ENCODE measurements at regions not wholly inside any gene's neighbourhood (a gene's known extent, or its start where the extent isn't known, plus 50 kb on each side); places are given as distances from the start of the nearest gene placed in this dataset.

DNA sequence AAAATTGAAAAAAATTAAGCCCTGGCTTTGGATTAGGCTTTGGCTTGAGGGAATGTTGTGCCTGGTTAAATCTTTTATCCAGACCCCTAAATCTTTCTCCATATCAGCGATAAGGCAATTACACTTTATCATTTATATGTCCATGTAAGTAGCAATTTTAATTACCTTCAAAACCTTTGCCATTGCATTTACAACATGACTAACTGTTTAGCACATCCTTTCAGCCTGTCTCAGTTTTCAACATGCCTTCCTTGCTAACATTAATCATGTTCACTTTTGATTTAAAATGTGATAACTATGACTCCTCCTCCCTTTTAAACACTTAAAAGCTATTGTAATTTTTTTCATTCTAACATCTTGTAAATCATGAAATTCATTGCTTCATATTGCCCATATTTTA lies 583.7 kb downstream of the SLITRK1 start:
- POLR2A ChIA-PET: no interaction called here

DNA sequence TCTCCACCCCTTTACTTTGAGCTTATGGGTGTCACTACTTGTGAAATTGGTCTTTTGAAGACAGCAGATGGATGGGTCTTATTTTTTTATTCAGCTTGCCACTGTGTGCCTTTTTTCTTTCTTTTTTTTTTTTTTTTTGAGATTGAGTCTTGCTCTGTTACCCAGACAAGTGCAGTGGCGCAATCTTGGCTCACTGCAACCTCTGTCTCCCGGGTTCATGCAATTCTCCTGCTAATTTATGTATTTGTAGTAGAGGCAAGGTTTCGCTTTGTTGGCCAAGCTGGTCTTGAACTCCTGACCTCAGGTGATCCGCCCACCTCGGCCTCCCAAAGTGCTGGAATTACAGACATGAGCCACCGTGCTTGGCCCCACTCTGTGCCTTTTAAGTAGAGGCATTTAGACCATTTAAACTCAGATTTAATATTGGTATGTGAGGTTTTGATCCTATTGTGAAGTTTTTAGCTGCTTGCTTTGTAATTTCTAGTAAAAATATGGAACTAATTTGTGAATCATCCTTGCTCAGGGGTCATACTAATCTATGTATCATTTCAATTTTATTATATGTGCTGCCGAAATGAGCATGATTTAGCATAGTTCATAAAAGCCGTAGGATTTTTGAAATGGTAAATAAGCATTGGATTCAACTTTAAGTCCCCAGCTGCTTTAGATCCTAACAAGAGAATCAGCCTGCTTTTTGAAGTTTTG lies 584.5 kb downstream of the SLITRK1 start:
- POLR2A ChIA-PET: interaction anchor here (0.5 kb wide), 1 partner anchor 1332 kb away, joined by 3 read pairs; no protein-coding TSS in a partner anchor
- no TSS peak for BruUV-seq (replicated peaks)
- Histone ChIP-seq H3K4me3 (ENCODE audit: low read depth, low read length, poor library complexity, severe bottlenecking) (no peak overlapping the region), H3K36me3 (ENCODE audit: insufficient read depth, low read length) (no peaks in the 10 kb centered on the region), H3K9me3 (ENCODE audit: low read length) (peaks cover 12% of the 10 kb centered on the region), H4K20me1 (ENCODE audit: insufficient read depth, low read length) (no peaks in the 10 kb centered on the region), H3K4me1 (ENCODE audit: insufficient read depth, low read length, poor library complexity, severe bottlenecking) (no peaks in the 10 kb centered on the region), H3K79me2 (ENCODE audit: insufficient read depth, low read depth, low read length) (no peaks in the 10 kb centered on the region), H3K9me2 (ENCODE audit: insufficient read depth, low read length) (no peaks in the 10 kb centered on the region), H3K4me2 (ENCODE audit: low read length) (no peak overlapping the region), H2AFZ (ENCODE audit: low read length) (no peak overlapping the region), H3K27ac (ENCODE audit: low read depth, low read length, poor library complexity, severe bottlenecking) (no peak overlapping the region)
- CTCF ChIA-PET (ENCODE audit: unreplicated experiment): no interaction called here
- TF ChIP-seq EZH2phosphoT487 (IDR thresholded peaks at IDR 0.05; ENCODE audit: borderline replicate concordance, low read depth, low read length): no peak
- TF ChIP-seq, protein P1, sequence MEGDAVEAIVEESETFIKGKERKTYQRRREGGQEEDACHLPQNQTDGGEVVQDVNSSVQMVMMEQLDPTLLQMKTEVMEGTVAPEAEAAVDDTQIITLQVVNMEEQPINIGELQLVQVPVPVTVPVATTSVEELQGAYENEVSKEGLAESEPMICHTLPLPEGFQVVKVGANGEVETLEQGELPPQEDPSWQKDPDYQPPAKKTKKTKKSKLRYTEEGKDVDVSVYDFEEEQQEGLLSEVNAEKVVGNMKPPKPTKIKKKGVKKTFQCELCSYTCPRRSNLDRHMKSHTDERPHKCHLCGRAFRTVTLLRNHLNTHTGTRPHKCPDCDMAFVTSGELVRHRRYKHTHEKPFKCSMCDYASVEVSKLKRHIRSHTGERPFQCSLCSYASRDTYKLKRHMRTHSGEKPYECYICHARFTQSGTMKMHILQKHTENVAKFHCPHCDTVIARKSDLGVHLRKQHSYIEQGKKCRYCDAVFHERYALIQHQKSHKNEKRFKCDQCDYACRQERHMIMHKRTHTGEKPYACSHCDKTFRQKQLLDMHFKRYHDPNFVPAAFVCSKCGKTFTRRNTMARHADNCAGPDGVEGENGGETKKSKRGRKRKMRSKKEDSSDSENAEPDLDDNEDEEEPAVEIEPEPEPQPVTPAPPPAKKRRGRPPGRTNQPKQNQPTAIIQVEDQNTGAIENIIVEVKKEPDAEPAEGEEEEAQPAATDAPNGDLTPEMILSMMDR (conservative IDR thresholded peaks at IDR 0.05; ENCODE audit: low read length): no peak
- intact Hi-C loops (cut with micrococcal nuclease; ENCODE audit: unreplicated experiment): no loop called here
- no peak for DNase-seq (ENCODE audit: low spot score)

More for the DNA sequence above, 583.7 kb downstream of the SLITRK1 start:
- no peak overlapping the region for H3K4me2 ChIP-seq (ENCODE audit: low read length)
- no peaks in the 10 kb centered on the region for H4K20me1 ChIP-seq (ENCODE audit: insufficient read depth, low read length)
- peaks cover 6% of the 10 kb centered on the region; the same call in 1 of the 2 replicates for H3K9me3 ChIP-seq (ENCODE audit: low read length)
- H2AFZ ChIP-seq (ENCODE audit: low read length): no peak overlapping the region
- no peaks in the 10 kb centered on the region for H3K9me2 ChIP-seq (ENCODE audit: insufficient read depth, low read length)
- no peaks in the 10 kb centered on the region for H3K79me2 ChIP-seq (ENCODE audit: insufficient read depth, low read depth, low read length)
- DNase-seq (ENCODE audit: low spot score): no peak
- CTCF ChIA-PET (ENCODE audit: unreplicated experiment): no interaction called here
- H3K4me3 ChIP-seq (ENCODE audit: low read depth, low read length, poor library complexity, severe bottlenecking): no peak overlapping the region
- intact Hi-C loops (cut with micrococcal nuclease; ENCODE audit: unreplicated experiment): no loop called here
- TF ChIP-seq, protein P1 (conservative IDR thresholded peaks at IDR 0.05; ENCODE audit: low read length): no peak
- TF ChIP-seq EZH2phosphoT487 (IDR thresholded peaks at IDR 0.05; ENCODE audit: borderline replicate concordance, low read depth, low read length): no peak
- no peaks in the 10 kb centered on the region for H3K4me1 ChIP-seq (ENCODE audit: insufficient read depth, low read length, poor library complexity, severe bottlenecking)
- no TSS peak for BruUV-seq (replicated peaks)
- H3K27ac ChIP-seq (ENCODE audit: low read depth, low read length, poor library complexity, severe bottlenecking): no peak overlapping the region
- H3K36me3 ChIP-seq (ENCODE audit: insufficient read depth, low read length): no peaks in the 10 kb centered on the region

DNA sequence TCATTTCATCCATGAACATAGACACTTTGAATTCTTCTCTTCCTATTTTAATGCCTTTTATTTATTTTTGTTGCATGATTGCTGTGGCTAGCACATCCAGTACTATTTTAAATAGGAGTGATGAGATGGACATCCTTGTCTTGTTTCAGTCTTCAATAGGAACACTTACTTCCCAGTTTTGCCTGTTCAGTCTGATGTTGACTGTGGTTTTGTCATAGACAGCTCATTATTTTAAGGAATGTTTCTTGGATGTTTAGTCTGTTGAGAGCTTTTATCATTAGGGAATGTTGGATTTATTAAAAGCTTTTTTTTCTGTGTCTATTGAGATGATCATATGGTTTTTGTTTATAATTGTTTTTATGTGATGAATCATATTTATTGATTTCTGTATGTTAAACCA lies 586.6 kb downstream of the SLITRK1 start:
- no peak for DNase-seq (ENCODE audit: low spot score)
- Histone ChIP-seq H3K36me3 (ENCODE audit: insufficient read depth, low read length) (no peaks in the 10 kb centered on the region), H2AFZ (ENCODE audit: low read length) (no peak overlapping the region), H3K27ac (ENCODE audit: low read depth, low read length, poor library complexity, severe bottlenecking) (no peak overlapping the region), H3K79me2 (ENCODE audit: insufficient read depth, low read depth, low read length) (no peaks in the 10 kb centered on the region), H3K4me2 (ENCODE audit: low read length) (no peak overlapping the region), H3K9me2 (ENCODE audit: insufficient read depth, low read length) (no peaks in the 10 kb centered on the region), H3K4me3 (ENCODE audit: low read depth, low read length, poor library complexity, severe bottlenecking) (no peak overlapping the region), H3K9me3 (ENCODE audit: low read length) (peaks cover 12% of the 10 kb centered on the region), H3K4me1 (ENCODE audit: insufficient read depth, low read length, poor library complexity, severe bottlenecking) (no peaks in the 10 kb centered on the region), H4K20me1 (ENCODE audit: insufficient read depth, low read length) (no peaks in the 10 kb centered on the region)
- TF ChIP-seq, protein P1 (conservative IDR thresholded peaks at IDR 0.05; ENCODE audit: low read length): no peak
- no peak for TF ChIP-seq EZH2phosphoT487 (IDR thresholded peaks at IDR 0.05; ENCODE audit: borderline replicate concordance, low read depth, low read length)
- CTCF ChIA-PET (ENCODE audit: unreplicated experiment): no interaction called here
- intact Hi-C loops (cut with micrococcal nuclease; ENCODE audit: unreplicated experiment): no loop called here
- BruUV-seq (replicated peaks): no TSS peak
- POLR2A ChIA-PET: no interaction called here
